Stimulated activated CD8-positive, alpha-beta memory T cell treated with anti-CD3 and anti-CD28 coated beads, Interleukin-12 subunit alpha, Interleukin-12 subunit beta, amount 100 ng/mL, for 4 hours (primary cell): ENCODE measurements at regions not wholly inside any gene's neighbourhood (a gene's known extent, or its start where the extent isn't known, plus 50 kb on each side); places are given as distances from the start of the nearest gene placed in this dataset.

Experiments
- DNase-seq: peaks from one replicate; pipeline ENCODE4 v3.0.0-alpha.2; 2020; ENCODE audit warnings: low read depth

- DNase-seq = no peak
Observed at GRCh38 chr13:78334059-78334458, 269.3 kb downstream of the POU4F1 start.

- DNase-seq = no peak
Observed at GRCh38 chr13:78326633-78327032, 276.7 kb downstream of the POU4F1 start.

GRCh38 chr13:78325585-78325984, 277.8 kb downstream of the POU4F1 start:
- no peak for DNase-seq

GRCh38 chr13:78323848-78324247, 279.5 kb downstream of the POU4F1 start:
- DNase-seq = no peak

GRCh38 chr13:78323040-78323439, 280.3 kb downstream of the POU4F1 start:
- no peak for DNase-seq

GRCh38 chr13:78319101-78319627, 284.2 kb downstream of the POU4F1 start:
- DNase-seq = no peak

- no peak for DNase-seq
Observed at GRCh38 chr13:78317030-78317429, 286.3 kb downstream of the POU4F1 start.

GRCh38 chr13:78309497-78310180, 293.7 kb downstream of the POU4F1 start:
- no peak for DNase-seq

- no peak for DNase-seq
Observed at GRCh38 chr13:78306519-78307206, 296.7 kb downstream of the POU4F1 start.

- no peak for DNase-seq
Observed at GRCh38 chr13:78305171-78305570, 298.2 kb downstream of the POU4F1 start.

GRCh38 chr13:78299832-78300623, 303.3 kb downstream of the POU4F1 start:
- no peak for DNase-seq

- no peak for DNase-seq
Observed at GRCh38 chr13:78298657-78299056, 304.7 kb downstream of the POU4F1 start.

- no peak for DNase-seq
Observed at GRCh38 chr13:78286748-78287147, 316.6 kb downstream of the POU4F1 start.

GRCh38 chr13:78265098-78265497, 338.3 kb downstream of the POU4F1 start:
- DNase-seq = no peak

GRCh38 chr13:78258304-78258703, 339.7 kb upstream of the EDNRB start:
- DNase-seq = no peak

GRCh38 chr13:78256484-78256883, 337.9 kb upstream of the EDNRB start:
- no peak for DNase-seq

- no peak for DNase-seq
Observed at GRCh38 chr13:78254113-78254512, 335.5 kb upstream of the EDNRB start.

- no peak for DNase-seq
Observed at GRCh38 chr13:78247362-78247761, 328.7 kb upstream of the EDNRB start.

GRCh38 chr13:78241278-78241919, 322.8 kb upstream of the EDNRB start:
- DNase-seq = no peak

- no peak for DNase-seq
Observed at GRCh38 chr13:78239714-78240113, 321.1 kb upstream of the EDNRB start.

- no peak for DNase-seq
Observed at GRCh38 chr13:78238911-78239310, 320.3 kb upstream of the EDNRB start.

GRCh38 chr13:78228940-78229339, 310.3 kb upstream of the EDNRB start:
- no peak for DNase-seq
